ENCODE measurements at regions not wholly inside any gene's neighbourhood (a gene's known extent, or its start where the extent isn't known, plus 50 kb on each side); places are given as distances from the start of the nearest gene placed in this dataset.

DNA sequence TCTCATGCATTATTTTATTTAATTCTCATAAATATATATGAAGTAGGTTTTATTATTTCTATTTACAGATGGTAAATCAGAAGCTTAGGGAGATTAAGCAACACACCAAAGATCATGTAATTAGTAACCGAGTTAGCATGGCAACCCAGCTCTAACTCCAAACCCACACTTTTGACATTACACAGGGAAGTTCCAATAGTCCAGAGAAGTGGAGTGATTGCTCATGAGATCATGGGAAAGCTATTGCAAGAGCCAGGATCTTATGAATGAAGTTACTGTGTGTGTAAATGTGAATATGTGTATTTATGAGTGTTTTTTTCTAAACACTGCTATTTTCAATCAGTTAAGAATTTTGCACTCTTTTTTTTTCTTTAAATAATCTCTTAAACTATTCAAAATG is 225.8 kb upstream of the KIRREL3 start:
- H3K9me3 Mint-ChIP-seq: no peaks in the 10 kb centered on the region
- H3K4me3 Mint-ChIP-seq: no peak overlapping the region
- H3K27ac ChIP-seq (ENCODE audit: low read depth, low read length): no peak overlapping the region
- no peaks in the 10 kb centered on the region for H3K36me3 ChIP-seq (ENCODE audit: control insufficient read depth, insufficient read depth, low read length)
- no peak overlapping the region for H3K9ac ChIP-seq (ENCODE audit: extremely low read depth, low read length, poor library complexity, severe bottlenecking)
- no peak for DNase-seq
- H3K27me3 Mint-ChIP-seq (ENCODE audit: insufficient read depth): peaks cover 2% of the 10 kb centered on the region
- no peaks in the 10 kb centered on the region for H3K9me3 ChIP-seq (ENCODE audit: control insufficient read depth, low read length)
- no peak for TF ChIP-seq CTCF (conservative IDR thresholded peaks at IDR 0.05)
- no peak overlapping the region for H3K4me3 ChIP-seq (ENCODE audit: low read length)
- no peak overlapping the region for H3K27ac Mint-ChIP-seq
- H3K36me3 Mint-ChIP-seq (ENCODE audit: low read depth): no peaks in the 10 kb centered on the region
- H3K4me1 ChIP-seq (ENCODE audit: control insufficient read depth, insufficient read depth, low read length): no peaks in the 10 kb centered on the region
- 67 to 100% methylated on average over 1 of the region's 1 CpG for WGBS, 2 experiments (ENCODE audit: insufficient coverage in 1 of 2, insufficient read length in 1 of 2)
- H3K27me3 ChIP-seq (ENCODE audit: control insufficient read depth, insufficient read depth, low read length, poor library complexity, severe bottlenecking): no peaks in the 10 kb centered on the region
- H3K4me1 Mint-ChIP-seq: no peaks in the 10 kb centered on the region

GRCh38 chr11:127225619-127226018 is 225.0 kb upstream of the KIRREL3 start:
- Histone ChIP-seq H3K9me3 (ENCODE audit: control insufficient read depth, low read length) (no peaks in the 10 kb centered on the region), H3K9ac (ENCODE audit: extremely low read depth, low read length, poor library complexity, severe bottlenecking) (no peak overlapping the region), H3K4me3 (ENCODE audit: low read length) (no peak overlapping the region), H3K27ac (ENCODE audit: low read depth, low read length) (no peak overlapping the region), H3K27me3 (ENCODE audit: control insufficient read depth, insufficient read depth, low read length, poor library complexity, severe bottlenecking) (no peaks in the 10 kb centered on the region), H3K4me1 (ENCODE audit: control insufficient read depth, insufficient read depth, low read length) (no peaks in the 10 kb centered on the region), H3K36me3 (ENCODE audit: control insufficient read depth, insufficient read depth, low read length) (no peaks in the 10 kb centered on the region)
- no peaks in the 10 kb centered on the region for H3K9me3 Mint-ChIP-seq
- WGBS, 2 experiments (ENCODE audit: insufficient coverage in 1 of 2, insufficient read length in 1 of 2): 90% methylated on average over 1 of the region's 1 CpG; no CpG with 5 or more reads in 1 of the 2 experiments
- no peaks in the 10 kb centered on the region for H3K4me1 Mint-ChIP-seq
- no peak overlapping the region for H3K4me3 Mint-ChIP-seq
- no peak overlapping the region for H3K27ac Mint-ChIP-seq
- no peak for DNase-seq
- TF ChIP-seq CTCF (conservative IDR thresholded peaks at IDR 0.05): no peak
- H3K36me3 Mint-ChIP-seq (ENCODE audit: low read depth): no peaks in the 10 kb centered on the region
- H3K27me3 Mint-ChIP-seq (ENCODE audit: insufficient read depth): peaks cover 2% of the 10 kb centered on the region

DNA sequence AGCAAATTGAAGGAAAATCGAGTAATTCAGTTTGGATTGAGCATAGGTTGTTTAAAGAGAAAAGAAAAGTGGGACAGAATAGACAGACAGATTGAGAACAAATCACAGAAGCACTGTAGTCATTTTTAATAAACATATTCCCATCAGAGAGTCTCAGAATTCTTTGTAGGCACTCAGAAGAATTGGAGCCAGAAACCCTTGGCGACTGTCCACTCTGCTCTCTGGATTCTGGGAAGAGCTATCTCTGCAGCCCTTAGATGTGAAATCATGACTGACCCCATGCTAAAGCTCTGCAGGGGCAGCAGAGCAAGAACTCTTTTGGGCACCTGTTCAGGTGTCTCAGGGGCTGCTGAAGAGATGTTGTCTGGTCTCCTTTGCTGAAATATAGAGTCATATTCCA is 223.7 kb upstream of the KIRREL3 start:
- Histone ChIP-seq H3K27ac (ENCODE audit: low read depth, low read length) (no peak overlapping the region), H3K9me3 (ENCODE audit: control insufficient read depth, low read length) (no peaks in the 10 kb centered on the region), H3K27me3 (ENCODE audit: control insufficient read depth, insufficient read depth, low read length, poor library complexity, severe bottlenecking) (no peaks in the 10 kb centered on the region), H3K4me1 (ENCODE audit: control insufficient read depth, insufficient read depth, low read length) (no peaks in the 10 kb centered on the region), H3K4me3 (ENCODE audit: low read length) (no peak overlapping the region), H3K9ac (ENCODE audit: extremely low read depth, low read length, poor library complexity, severe bottlenecking) (no peak overlapping the region), H3K36me3 (ENCODE audit: control insufficient read depth, insufficient read depth, low read length) (no peaks in the 10 kb centered on the region)
- no peak overlapping the region for H3K27ac Mint-ChIP-seq
- no peaks in the 10 kb centered on the region for H3K4me1 Mint-ChIP-seq
- no peak for TF ChIP-seq CTCF (conservative IDR thresholded peaks at IDR 0.05)
- 85 to 86% methylated on average over 2 of the region's 2 CpGs for WGBS, 2 experiments (ENCODE audit: insufficient coverage in 1 of 2, insufficient read length in 1 of 2)
- no peak overlapping the region for H3K4me3 Mint-ChIP-seq
- H3K36me3 Mint-ChIP-seq (ENCODE audit: low read depth): no peaks in the 10 kb centered on the region
- H3K9me3 Mint-ChIP-seq: no peaks in the 10 kb centered on the region
- H3K27me3 Mint-ChIP-seq (ENCODE audit: insufficient read depth): peaks cover 2% of the 10 kb centered on the region
- no peak for DNase-seq
